Nephron progenitor cell (in vitro differentiated cells): ENCODE measurements at regions not wholly inside any gene's neighbourhood (a gene's known extent, or its start where the extent isn't known, plus 50 kb on each side); places are given as distances from the start of the nearest gene placed in this dataset.
"Not testable (repeated sequence)": the region's sequence is repeated elsewhere in the genome, so short reads cannot be mapped to it uniquely, and the experiment has no call there.

Experiments used
- DNase-seq: peaks from one replicate; pipeline ENCODE4 v3.0.0; 2021
- H3K27ac Mint-ChIP-seq: 2 replicates; pipeline ENCODE4 v1.8.0; 2021; ENCODE audit warnings: mild to moderate bottlenecking, moderate library complexity, mixed read lengths
- H3K27me3 Mint-ChIP-seq: 2 replicates; pipeline ENCODE4 v1.8.0; 2021; ENCODE audit warnings: mild to moderate bottlenecking, low read depth, mixed read lengths; ENCODE audit not compliant: poor library complexity
- H3K36me3 Mint-ChIP-seq: 2 replicates; pipeline ENCODE4 v1.8.0; 2021; ENCODE audit warnings: low read depth, mixed read lengths
- H3K4me1 Mint-ChIP-seq: 2 replicates; pipeline ENCODE4 v1.8.0; 2021; ENCODE audit warnings: mixed read lengths
- H3K4me3 Mint-ChIP-seq: 2 replicates; pipeline ENCODE4 v1.8.0; 2021; ENCODE audit warnings: mild to moderate bottlenecking, moderate library complexity, mixed read lengths
- H3K9me3 Mint-ChIP-seq: 2 replicates; pipeline ENCODE4 v1.8.0; 2021; ENCODE audit warnings: mild to moderate bottlenecking, moderate library complexity, mixed read lengths
- CTCF ChIP-seq: fragments of 200-600 bp; sonication (generic); IDR thresholded peaks from 2 replicates; pipeline ENCODE4 v1.5.0; 2021; ENCODE audit warnings: antibody characterized with exemption

- H3K9me3 Mint-ChIP-seq = peaks cover 67% of the 10 kb centered on the region
- H3K4me1 Mint-ChIP-seq, H3K36me3 Mint-ChIP-seq, H3K27me3 Mint-ChIP-seq, H3K4me3 Mint-ChIP-seq, H3K27ac Mint-ChIP-seq, DNase-seq: not testable (repeated sequence)
Observed at GRCh38 chr22:16730894-16731293, 94.3 kb downstream of the XKR3 start.

GRCh38 chr22:16727491-16727890, 97.7 kb downstream of the XKR3 start:
- not testable (repeated sequence) for H3K4me3 Mint-ChIP-seq, H3K27me3 Mint-ChIP-seq, H3K27ac Mint-ChIP-seq, DNase-seq, H3K4me1 Mint-ChIP-seq, H3K36me3 Mint-ChIP-seq
- H3K9me3 Mint-ChIP-seq = peaks cover 63% of the 10 kb centered on the region

GRCh38 chr22:16723241-16723640, 102.0 kb downstream of the XKR3 start:
- not testable (repeated sequence) for H3K27ac Mint-ChIP-seq, DNase-seq, H3K4me1 Mint-ChIP-seq, H3K36me3 Mint-ChIP-seq, H3K4me3 Mint-ChIP-seq, H3K27me3 Mint-ChIP-seq
- peaks cover 62% of the 10 kb centered on the region for H3K9me3 Mint-ChIP-seq

GRCh38 chr22:16722564-16722963, 102.6 kb downstream of the XKR3 start:
- not testable (repeated sequence) for H3K27ac Mint-ChIP-seq, H3K36me3 Mint-ChIP-seq, H3K4me3 Mint-ChIP-seq, H3K4me1 Mint-ChIP-seq, H3K27me3 Mint-ChIP-seq, DNase-seq
- peaks cover 62% of the 10 kb centered on the region for H3K9me3 Mint-ChIP-seq

- no peak overlapping the region for H3K27ac Mint-ChIP-seq
- H3K4me3 Mint-ChIP-seq = no peak overlapping the region
- no peak for DNase-seq
- H3K4me1 Mint-ChIP-seq = no peaks in the 10 kb centered on the region
- H3K36me3 Mint-ChIP-seq = no peaks in the 10 kb centered on the region
- no peaks in the 10 kb centered on the region for H3K27me3 Mint-ChIP-seq
- TF ChIP-seq CTCF = no peak
- H3K9me3 Mint-ChIP-seq = peaks cover 64% of the 10 kb centered on the region
Observed at GRCh38 chr22:16721961-16722360, 103.2 kb downstream of the XKR3 start.

- Mint-ChIP-seq H3K27me3 (no peaks in the 10 kb centered on the region), H3K4me3 (no peak overlapping the region), H3K36me3 (no peaks in the 10 kb centered on the region), H3K4me1 (no peaks in the 10 kb centered on the region), H3K9me3 (peaks cover 67% of the 10 kb centered on the region), H3K27ac (no peak overlapping the region)
- no peak for DNase-seq
- TF ChIP-seq CTCF = no peak
Observed at GRCh38 chr22:16717699-16718558, 107.3 kb downstream of the XKR3 start.

- not testable (repeated sequence) for DNase-seq, H3K27ac Mint-ChIP-seq
Observed at GRCh38 chr22:16714568-16714967, 110.6 kb downstream of the XKR3 start.

GRCh38 chr22:16702318-16702870, 109.8 kb upstream of the CCT8L2 start:
- DNase-seq, H3K36me3 Mint-ChIP-seq, H3K4me3 Mint-ChIP-seq, H3K27ac Mint-ChIP-seq, H3K4me1 Mint-ChIP-seq, H3K27me3 Mint-ChIP-seq: not testable (repeated sequence)
- H3K9me3 Mint-ChIP-seq = peaks cover 72% of the 10 kb centered on the region

More at GRCh38 chr22:16714568-16714967, 110.6 kb downstream of the XKR3 start:
- not testable (repeated sequence) for H3K4me1 Mint-ChIP-seq, H3K27me3 Mint-ChIP-seq, H3K4me3 Mint-ChIP-seq, H3K36me3 Mint-ChIP-seq
- H3K9me3 Mint-ChIP-seq = peaks cover 77% of the 10 kb centered on the region

GRCh38 chr22:16700390-16700789, 107.8 kb upstream of the CCT8L2 start:
- DNase-seq, H3K27ac Mint-ChIP-seq, H3K36me3 Mint-ChIP-seq, H3K27me3 Mint-ChIP-seq, H3K4me1 Mint-ChIP-seq, H3K4me3 Mint-ChIP-seq: not testable (repeated sequence)
- H3K9me3 Mint-ChIP-seq = peaks cover 86% of the 10 kb centered on the region
